ENCODE measurements at regions not wholly inside any gene's neighbourhood (a gene's known extent, or its start where the extent isn't known, plus 50 kb on each side); places are given as distances from the start of the nearest gene placed in this dataset.

- TF ChIP-seq YY1 (IDR thresholded peaks at IDR 0.05; ENCODE audit: low read depth, low read length), result no peak
- TF ChIP-seq KDM1A (IDR thresholded peaks at IDR 0.05; ENCODE audit: borderline replicate concordance), result no peak
- no peak for TF ChIP-seq CTCF (IDR thresholded peaks at IDR 0.05 in 2 of 3, conservative IDR thresholded peaks at IDR 0.05 in 1 of 3; ENCODE audit: control insufficient read depth in 2 of 3, extremely low read depth in 1 of 3, insufficient read depth in 1 of 3, low read depth in 3 of 3, low read length in 3 of 3)
- no peak for TF ChIP-seq MEF2A (IDR thresholded peaks at IDR 0.05; ENCODE audit: insufficient read depth, low read depth, low read length)
- no peak for TF ChIP-seq POLR2A (IDR thresholded peaks at IDR 0.05; ENCODE audit: low read depth, low read length)
- TF ChIP-seq SP1 (IDR thresholded peaks at IDR 0.05; ENCODE audit: low read depth, low read length), result no peak
- no peak for TF ChIP-seq NR2C2 (IDR thresholded peaks at IDR 0.05; ENCODE audit: borderline replicate concordance, control insufficient read depth, insufficient read length, low read depth)
- no peak for TF ChIP-seq EED (IDR thresholded peaks at IDR 0.05; ENCODE audit: low read depth)
- TF ChIP-seq MAX (IDR thresholded peaks at IDR 0.05; ENCODE audit: low read depth, low read length), result no peak
- TF ChIP-seq CEBPB (IDR thresholded peaks at IDR 0.05; ENCODE audit: borderline replicate concordance in 1 of 2, low read depth in 2 of 2, low read length in 2 of 2), result no peak
These were observed 1378.4 kb upstream of the TENM4 start for GRCh38 chr11:80819271-80819670.
